PC-3 (cell line): ENCODE measurements at regions not wholly inside any gene's neighbourhood (a gene's known extent, or its start where the extent isn't known, plus 50 kb on each side); places are given as distances from the start of the nearest gene placed in this dataset.
A peak's percentile ranks its signal among the peaks of the same experiment; 100 is the strongest.

Experiments
- ATAC-seq: fragments of 200-7000 bp; cut with Tn5 transposase; 2 replicates; pipeline ENCODE4 v1.9.1; 2020; ENCODE audit warnings: mild to moderate bottlenecking, moderate library complexity
- BruUV-seq: library from RNA; stranded (reverse); fragments of 400-500 nt; replicated peaks from 2 replicates; lab custom pipeline; 2021; lab: Mats Ljungman, UMichigan
- CTCF ChIA-PET: fragments of 300-600 bp; sonication (Branson Sonifier 250); formaldehyde crosslinking; loops from one replicate; lab custom pipeline; 2022; ENCODE audit warnings: antibody characterized with exemption; lab: Charles Lee
- POLR2A ChIA-PET: fragments of 300-600 bp; sonication (Branson Sonifier 250); formaldehyde crosslinking; loops from one replicate; lab custom pipeline; 2022; ENCODE audit warnings: antibody characterized with exemption; ENCODE audit not compliant: unreplicated experiment; lab: Charles Lee
- DNase-seq: peaks from one replicate; pipeline ENCODE4 v3.0.0-alpha.2; 2015
- H2AFZ ChIP-seq: fragments of 300-600 bp; sonication (generic); 2 replicates; pipeline ENCODE4 v1.6.0; 2016; ENCODE audit warnings: antibody characterized with exemption, low read length
- H3F3A ChIP-seq: fragments of 300-600 bp; sonication (generic); one replicate; pipeline ENCODE4 v1.6.0; 2017; ENCODE audit warnings: antibody characterized with exemption, low read length, control low read depth, mild to moderate bottlenecking; ENCODE audit not compliant: unreplicated experiment
- H3K27ac ChIP-seq: fragments of 300-600 bp; sonication (generic); 2 replicates; pipeline ENCODE4 v1.5.1; 2016; ENCODE audit warnings: mild to moderate bottlenecking, low read length
- H3K27me3 ChIP-seq: fragments of 300-600 bp; sonication (generic); 2 replicates; pipeline ENCODE4 v1.6.1; 2016; ENCODE audit warnings: low read length, mixed read lengths
- H3K36me3 ChIP-seq: fragments of 300-600 bp; sonication (generic); 2 replicates; pipeline ENCODE4 v1.6.1; 2016; ENCODE audit warnings: low read depth, mixed run types, low read length, mixed read lengths
- H3K4me1 ChIP-seq: fragments of 300-600 bp; sonication (generic); 2 replicates; pipeline ENCODE4 v1.5.1; 2016; ENCODE audit warnings: low read length; ENCODE audit not compliant: insufficient read depth
- H3K4me2 ChIP-seq: fragments of 300-600 bp; sonication (generic); 2 replicates; pipeline ENCODE4 v1.6.0; 2016; ENCODE audit warnings: low read length
- H3K4me3 ChIP-seq: fragments of 300-600 bp; sonication (generic); 2 replicates; pipeline ENCODE4 v1.5.1; 2016; ENCODE audit warnings: mild to moderate bottlenecking, low read length, mixed read lengths
- H3K79me2 ChIP-seq: fragments of 300-600 bp; sonication (generic); 2 replicates; pipeline ENCODE4 v1.6.1; 2017; ENCODE audit warnings: low read length, mixed read lengths
- H3K9ac ChIP-seq: fragments of 300-600 bp; sonication (generic); 2 replicates; pipeline ENCODE4 v1.6.0; 2016; ENCODE audit warnings: mild to moderate bottlenecking, low read length
- H3K9me2 ChIP-seq: fragments of 300-600 bp; sonication (generic); replicated peaks from 2 replicates; pipeline ENCODE4 v1.6.1; 2016; ENCODE audit warnings: mixed run types, low read length, mixed read lengths
- H3K9me3 ChIP-seq: fragments of 300-600 bp; sonication (generic); 2 replicates; pipeline ENCODE4 v1.6.1; 2016; ENCODE audit warnings: low read length, mixed read lengths
- H4K20me1 ChIP-seq: fragments of 300-600 bp; sonication (generic); 2 replicates; pipeline ENCODE4 v1.6.1; 2016; ENCODE audit warnings: low read length, mixed read lengths
- CTCF ChIP-seq: fragments of 300-600 bp; sonication (generic); conservative IDR thresholded peaks from 2 replicates; pipeline ENCODE4 v1.5.1; 2017; ENCODE audit warnings: antibody characterized with exemption, low read depth, mild to moderate bottlenecking, low read length
- EZH2 ChIP-seq: fragments of 300-600 bp; sonication (generic); IDR thresholded peaks from one replicate; pipeline ENCODE4 v1.6.1; 2017; ENCODE audit warnings: antibody characterized with exemption, mild to moderate bottlenecking, low read length; ENCODE audit not compliant: unreplicated experiment
- EZH2phosphoT487 ChIP-seq: fragments of 300-600 bp; sonication (generic); IDR thresholded peaks from 2 replicates; pipeline ENCODE4 v1.6.1; 2018; ENCODE audit warnings: mild to moderate bottlenecking, antibody characterized with exemption, low read length, borderline replicate concordance
- intact Hi-C: fragments of 100-400 bp; cut with micrococcal nuclease; formaldehyde crosslinking; loops from 2 replicates; pipeline ENCODE4 v1.9.0; 2023

DNA sequence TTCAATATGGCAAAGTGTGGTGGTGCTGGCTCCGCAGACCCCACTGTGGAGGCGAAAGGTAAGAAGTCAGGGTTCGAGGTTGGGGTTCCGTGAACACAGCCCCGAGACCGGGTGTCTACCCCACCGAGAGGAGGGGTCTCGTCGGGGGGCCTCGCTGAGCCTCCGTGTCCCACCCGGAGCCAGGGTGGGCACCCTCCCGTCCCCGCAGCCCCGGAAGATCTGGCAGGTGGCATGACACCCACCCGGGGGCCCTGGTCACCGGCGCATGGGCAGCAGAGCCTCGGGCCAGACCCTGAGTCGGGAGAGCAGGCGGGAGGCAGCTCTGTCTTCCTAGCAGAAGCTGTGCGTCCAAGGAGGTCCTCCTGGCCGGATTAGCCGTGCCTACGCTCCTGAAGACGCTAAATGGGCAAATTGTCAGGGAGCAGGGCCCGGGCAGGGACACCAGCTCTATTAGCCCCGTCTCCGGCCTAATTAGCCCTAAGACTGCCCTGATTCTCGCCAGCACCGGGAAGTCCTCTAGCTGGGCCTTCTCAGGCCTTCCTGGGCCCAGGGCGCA, 56.4 kb downstream of the UNCX start:
- Histone ChIP-seq H2AFZ (no peak overlapping the region; the same call in 1 of the 2 replicates), H3K27ac (no peak overlapping the region), H3F3A (no peaks in the 10 kb centered on the region), H3K9me3 (no peaks in the 10 kb centered on the region), H3K27me3 (peaks cover 60% of the 10 kb centered on the region), H4K20me1 (no peaks in the 10 kb centered on the region), H3K79me2 (no peaks in the 10 kb centered on the region), H3K4me3 (no peak overlapping the region), H3K4me2 (no peak overlapping the region), H3K9me2 (no peaks in the 10 kb centered on the region), H3K4me1 (0 out of 2 replicates have a peak, but pooled peaks cover 10% of the 10 kb centered on the region), H3K36me3 (no peaks in the 10 kb centered on the region), H3K9ac (no peak overlapping the region)
- TF ChIP-seq CTCF (no peak), EZH2phosphoT487 (no peak), EZH2 (no peak)
- CTCF ChIA-PET: interaction anchor here (0.6 kb wide), 1 partner anchor 869 kb away, joined by 3 read pairs; no protein-coding TSS in a partner anchor
- intact Hi-C loops: no loop called here
- POLR2A ChIA-PET: no interaction called here
- BruUV-seq: no TSS peak
- no peak for DNase-seq
- ATAC-seq: no peak

DNA sequence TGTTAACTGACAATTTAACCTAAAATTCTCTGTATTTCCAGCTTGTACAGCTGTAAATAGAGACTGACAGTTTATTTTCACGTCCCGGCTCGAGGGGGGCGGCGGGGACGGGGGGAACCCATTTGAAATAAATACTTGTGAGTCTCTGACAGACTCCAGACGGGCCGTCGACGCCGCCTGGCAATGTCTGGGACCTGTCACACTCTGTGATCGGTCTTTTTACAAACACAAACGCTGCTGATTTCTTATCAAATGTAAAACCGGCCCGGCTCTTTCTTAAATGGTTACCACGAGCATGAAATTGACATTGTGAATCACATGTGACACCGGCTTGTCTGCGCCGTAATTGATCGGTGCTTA, 57.0 kb downstream of the UNCX start:
- Histone ChIP-seq H3K4me3 (peak overlapping the region; percentile 63), H3K79me2 (no peaks in the 10 kb centered on the region), H4K20me1 (no peaks in the 10 kb centered on the region), H2AFZ (peak overlapping the region; percentile 78), H3K9me2 (no peaks in the 10 kb centered on the region), H3K4me2 (peak overlapping the region; percentile 85), H3K9ac (no peak overlapping the region), H3K27me3 (peaks cover 60% of the 10 kb centered on the region), H3K9me3 (no peaks in the 10 kb centered on the region), H3F3A (no peaks in the 10 kb centered on the region), H3K27ac (no peak overlapping the region), H3K36me3 (no peaks in the 10 kb centered on the region), H3K4me1 (0 out of 2 replicates have a peak, but pooled peaks cover 10% of the 10 kb centered on the region)
- no TSS peak for BruUV-seq
- intact Hi-C loops: no loop called here
- DNase-seq (peak; percentile 12), ATAC-seq (no peak; the same call in 1 of the 2 replicates)
- TF ChIP-seq EZH2 (no peak), EZH2phosphoT487 (no peak), CTCF (no peak)
- CTCF ChIA-PET: interaction anchor here (0.6 kb wide), 1 partner anchor 868 kb away, joined by 3 read pairs; no protein-coding TSS in a partner anchor
- POLR2A ChIA-PET: no interaction called here

GRCh38 chr7:1290026-1290678, 57.5 kb downstream of the UNCX start:
- no TSS peak for BruUV-seq
- CTCF ChIA-PET: no interaction called here
- peak overlapping the region; percentile 63 for H3K4me3 ChIP-seq

More at GRCh38 chr7:1290026-1290678, 57.5 kb downstream of the UNCX start:
- H2AFZ ChIP-seq: peak overlapping the region; percentile 78
- H3F3A ChIP-seq: no peaks in the 10 kb centered on the region
- H4K20me1 ChIP-seq: no peaks in the 10 kb centered on the region
- H3K27ac ChIP-seq: no peak overlapping the region
- peak; percentile 70 for ATAC-seq
- H3K36me3 ChIP-seq: no peaks in the 10 kb centered on the region
- peak; percentile 55 for DNase-seq
- no peak overlapping the region for H3K9ac ChIP-seq
- no peaks in the 10 kb centered on the region for H3K9me3 ChIP-seq
- H3K4me2 ChIP-seq: peak overlapping the region; percentile 85
- H3K4me1 ChIP-seq: 0 out of 2 replicates have a peak, but pooled peaks cover 10% of the 10 kb centered on the region
- TF ChIP-seq EZH2: no peak
- TF ChIP-seq CTCF: peak; percentile 48
- H3K27me3 ChIP-seq: peaks cover 55% of the 10 kb centered on the region
- no peaks in the 10 kb centered on the region for H3K9me2 ChIP-seq
- POLR2A ChIA-PET: no interaction called here
- H3K79me2 ChIP-seq: no peaks in the 10 kb centered on the region
- intact Hi-C loops: no loop called here
